Prostate gland (tissue), 2 donors: ENCODE measurements at regions not wholly inside any gene's neighbourhood (a gene's known extent, or its start where the extent isn't known, plus 50 kb on each side); places are given as distances from the start of the nearest gene placed in this dataset.

ENCODE experiments used
- POLR2A ChIP-seq: fragments of 450-650 bp; IDR thresholded peaks from one replicate; pipeline ENCODE4 v1.6.1; 2016; ENCODE audit warnings: antibody characterized with exemption, mild to moderate bottlenecking
- POLR2AphosphoS5 ChIP-seq: sonication (generic); formaldehyde crosslinking; IDR thresholded peaks from one replicate; pipeline ENCODE4 v1.6.1; 2017; ENCODE audit warnings: antibody characterized with exemption
- TF ChIP-seq, protein P1 (sequence below), 4 experiments: fragments of 200-600 bp in 2 of 4; fragments of 450-650 bp in 2 of 4; sonication (generic) in 2 of 4; IDR thresholded peaks; 1 replicate in 3 of 4; 2 replicates in 1 of 4; pipeline ENCODE4 v1.5.1; 2016 to 2019; ENCODE audit warnings: antibody characterized with exemption in 4 of 4, mild to moderate bottlenecking in 2 of 4, moderate library complexity in 2 of 4

- TF ChIP-seq, protein P1, sequence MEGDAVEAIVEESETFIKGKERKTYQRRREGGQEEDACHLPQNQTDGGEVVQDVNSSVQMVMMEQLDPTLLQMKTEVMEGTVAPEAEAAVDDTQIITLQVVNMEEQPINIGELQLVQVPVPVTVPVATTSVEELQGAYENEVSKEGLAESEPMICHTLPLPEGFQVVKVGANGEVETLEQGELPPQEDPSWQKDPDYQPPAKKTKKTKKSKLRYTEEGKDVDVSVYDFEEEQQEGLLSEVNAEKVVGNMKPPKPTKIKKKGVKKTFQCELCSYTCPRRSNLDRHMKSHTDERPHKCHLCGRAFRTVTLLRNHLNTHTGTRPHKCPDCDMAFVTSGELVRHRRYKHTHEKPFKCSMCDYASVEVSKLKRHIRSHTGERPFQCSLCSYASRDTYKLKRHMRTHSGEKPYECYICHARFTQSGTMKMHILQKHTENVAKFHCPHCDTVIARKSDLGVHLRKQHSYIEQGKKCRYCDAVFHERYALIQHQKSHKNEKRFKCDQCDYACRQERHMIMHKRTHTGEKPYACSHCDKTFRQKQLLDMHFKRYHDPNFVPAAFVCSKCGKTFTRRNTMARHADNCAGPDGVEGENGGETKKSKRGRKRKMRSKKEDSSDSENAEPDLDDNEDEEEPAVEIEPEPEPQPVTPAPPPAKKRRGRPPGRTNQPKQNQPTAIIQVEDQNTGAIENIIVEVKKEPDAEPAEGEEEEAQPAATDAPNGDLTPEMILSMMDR (IDR thresholded peaks at IDR 0.05), result no peak
- no peak for TF ChIP-seq POLR2A
- no peak for TF ChIP-seq POLR2AphosphoS5
Observed at GRCh38 chr9:1676771-1677170, 338.4 kb upstream of the SMARCA2 start.
